ENCODE measurements at regions not wholly inside any gene's neighbourhood (a gene's known extent, or its start where the extent isn't known, plus 50 kb on each side); places are given as distances from the start of the nearest gene placed in this dataset.
"Not testable (repeated sequence)": the region's sequence is repeated elsewhere in the genome, so short reads cannot be mapped to it uniquely, and the experiment has no call there.

DNA sequence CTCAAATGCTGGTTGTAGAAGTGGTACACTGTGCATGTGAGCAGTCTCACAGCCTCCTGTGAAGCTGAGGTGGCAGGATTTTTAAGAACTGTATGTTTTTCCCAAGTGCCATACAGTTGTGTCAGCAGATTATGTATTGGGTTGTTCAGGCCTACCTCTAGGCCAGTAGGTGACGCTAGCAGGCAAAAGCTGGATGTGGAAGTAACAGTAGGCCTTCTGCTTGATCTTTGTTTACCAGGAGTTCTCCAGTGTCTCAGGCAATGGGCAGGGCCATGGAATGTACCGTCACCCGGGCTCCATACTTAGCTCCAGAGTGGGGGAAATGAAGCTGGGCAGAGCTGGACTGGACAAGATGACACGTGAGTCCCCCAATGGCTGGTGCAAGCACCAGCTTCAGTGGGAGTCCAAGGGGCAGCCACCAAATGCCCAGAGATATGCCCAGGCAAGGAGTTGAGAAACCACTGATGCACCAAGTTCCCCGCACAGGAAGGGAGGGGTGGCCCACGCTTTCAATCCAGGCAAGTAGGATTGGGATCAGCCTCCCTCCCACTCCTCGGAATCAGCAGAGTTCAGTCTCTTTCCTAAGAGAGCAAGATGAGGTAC is 289.7 kb downstream of the HTR1B start:
- peak; percentile 64 for DNase-seq

DNA sequence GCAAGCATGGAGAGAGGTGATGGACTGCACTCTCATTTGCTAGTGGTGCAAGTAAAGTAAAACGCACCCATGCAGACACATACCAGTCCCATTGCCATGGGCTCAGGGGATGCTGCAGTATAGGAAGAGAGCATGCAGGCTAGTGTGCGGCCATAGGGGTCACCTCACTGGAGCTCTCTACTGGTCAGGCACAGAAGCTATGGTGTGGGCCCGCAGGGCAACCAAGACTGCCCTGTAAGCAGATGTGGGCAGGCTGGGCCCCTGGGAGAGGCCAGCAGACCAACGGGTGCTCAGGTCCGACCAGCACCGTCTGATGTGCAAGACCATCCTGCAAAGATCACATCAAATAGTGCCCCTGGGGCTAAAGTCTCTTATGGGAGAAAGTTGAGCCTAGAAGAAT is 290.7 kb downstream of the HTR1B start:
- DNase-seq, result no peak

- DNase-seq, result no peak
Observed at GRCh38 chr6:77159730-77160129, 303.6 kb downstream of the HTR1B start.

GRCh38 chr6:77151241-77151640 is 312.1 kb downstream of the HTR1B start:
- no peak for DNase-seq

GRCh38 chr6:77150736-77151135 is 312.6 kb downstream of the HTR1B start:
- DNase-seq, result no peak

- no peak for DNase-seq
Observed at GRCh38 chr6:77145244-77145643, 318.0 kb downstream of the HTR1B start.

- no peak for DNase-seq
Observed at GRCh38 chr6:77143659-77144447, 319.4 kb downstream of the HTR1B start.

DNA sequence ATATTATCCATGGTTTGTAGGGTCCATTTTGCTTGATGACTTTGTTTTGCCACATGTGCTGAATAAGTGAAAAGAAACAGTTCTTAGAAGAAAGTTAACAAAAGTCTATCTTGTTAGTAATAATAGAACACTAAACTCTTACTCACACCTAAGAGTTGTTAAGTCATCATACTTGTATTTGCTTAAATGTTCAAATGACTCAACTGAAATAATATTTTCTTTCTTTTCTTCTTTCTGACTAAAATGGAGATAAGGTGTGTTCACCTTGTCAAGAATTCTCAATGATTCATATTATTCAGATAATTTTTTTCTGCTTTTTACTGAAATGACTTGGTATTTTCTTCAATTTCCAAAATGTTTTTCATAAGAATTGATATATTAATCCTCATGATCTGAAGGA is 327.2 kb downstream of the HTR1B start:
- no peak for DNase-seq

- DNase-seq, result no peak
Observed at GRCh38 chr6:77133031-77133430, 330.3 kb downstream of the HTR1B start.

DNA sequence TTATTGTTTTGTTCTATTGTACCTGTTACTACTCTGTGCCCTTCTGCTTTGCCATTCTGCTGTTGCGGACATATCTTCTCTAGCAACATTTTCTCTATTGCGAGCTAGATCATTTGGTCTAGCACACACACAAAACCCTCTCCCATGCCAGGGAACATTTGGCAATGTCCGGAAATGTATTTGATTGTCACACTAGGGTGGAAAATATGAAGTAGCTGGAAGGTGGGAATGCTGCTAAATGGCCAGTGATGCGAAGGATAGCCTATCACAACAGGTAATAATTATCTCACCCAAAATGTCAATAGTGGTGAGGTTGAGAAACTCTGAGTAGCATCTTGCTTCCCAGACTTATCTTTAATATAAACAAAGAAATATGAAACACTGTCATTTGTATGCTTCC is 331.9 kb downstream of the HTR1B start:
- no peak for DNase-seq

DNA sequence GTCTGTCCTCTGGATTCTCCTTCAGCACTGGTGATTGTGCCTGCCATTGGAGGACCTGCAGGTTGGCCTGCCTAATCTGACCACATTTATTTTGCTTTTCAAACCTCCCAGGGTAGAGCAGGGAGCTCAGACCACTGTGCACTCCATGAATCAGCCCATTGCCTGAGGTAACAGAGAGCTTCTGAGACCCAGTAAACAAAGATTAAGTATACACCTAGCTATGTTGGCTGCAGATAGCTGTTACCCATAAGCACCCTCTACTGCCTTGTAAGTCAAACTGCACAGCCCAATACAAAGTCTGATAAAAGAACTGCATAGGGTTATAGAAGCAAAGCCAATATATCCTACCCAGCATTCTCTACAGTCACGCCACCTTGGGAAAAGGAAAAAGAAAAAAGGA is 338.7 kb downstream of the HTR1B start:
- peak; percentile 71 for DNase-seq

DNA sequence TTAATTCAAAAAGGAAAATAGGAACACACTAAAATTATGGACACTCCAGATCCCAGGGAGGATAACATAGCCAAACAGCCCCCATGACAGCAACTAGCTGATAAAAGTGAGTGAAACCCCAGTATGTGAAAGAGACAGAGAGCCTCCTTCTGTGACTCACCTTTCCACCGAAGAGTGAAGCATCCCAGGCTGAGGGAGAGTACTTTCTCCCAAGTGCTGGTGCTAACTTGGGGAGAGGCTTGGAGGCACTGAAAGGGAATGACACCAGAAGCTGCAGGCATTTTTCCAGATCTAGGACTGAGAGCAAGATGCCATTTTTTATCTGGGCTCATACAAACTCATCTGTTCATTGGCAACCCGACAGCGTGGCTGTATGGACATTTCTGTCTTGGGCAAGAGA is 339.8 kb downstream of the HTR1B start:
- DNase-seq, result peak; percentile 53

DNA sequence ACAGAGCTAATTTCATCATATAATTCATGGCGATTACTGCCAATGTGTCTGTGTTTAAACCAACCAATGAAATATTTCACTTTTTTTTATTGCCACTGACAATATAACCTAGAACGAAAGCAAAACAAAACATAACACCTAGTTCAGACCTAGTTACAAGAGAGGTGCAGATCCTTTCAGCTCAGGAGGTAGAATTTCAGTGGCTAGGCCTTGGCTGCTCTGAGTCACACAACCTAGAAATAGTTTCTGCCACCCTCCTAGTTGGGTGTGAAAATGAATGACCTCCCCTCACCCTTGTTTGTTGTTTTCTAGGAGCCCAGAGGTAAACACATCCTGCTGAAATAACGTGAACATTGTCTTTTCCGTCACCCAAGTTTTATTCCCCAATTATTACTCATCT is 356.3 kb downstream of the HTR1B start:
- DNase-seq, result no peak

- DNase-seq, result no peak
Observed at GRCh38 chr6:77105091-77105490, 358.2 kb downstream of the HTR1B start.

- no peak for DNase-seq
Observed at GRCh38 chr6:77097940-77098339, 365.4 kb downstream of the HTR1B start.

DNA sequence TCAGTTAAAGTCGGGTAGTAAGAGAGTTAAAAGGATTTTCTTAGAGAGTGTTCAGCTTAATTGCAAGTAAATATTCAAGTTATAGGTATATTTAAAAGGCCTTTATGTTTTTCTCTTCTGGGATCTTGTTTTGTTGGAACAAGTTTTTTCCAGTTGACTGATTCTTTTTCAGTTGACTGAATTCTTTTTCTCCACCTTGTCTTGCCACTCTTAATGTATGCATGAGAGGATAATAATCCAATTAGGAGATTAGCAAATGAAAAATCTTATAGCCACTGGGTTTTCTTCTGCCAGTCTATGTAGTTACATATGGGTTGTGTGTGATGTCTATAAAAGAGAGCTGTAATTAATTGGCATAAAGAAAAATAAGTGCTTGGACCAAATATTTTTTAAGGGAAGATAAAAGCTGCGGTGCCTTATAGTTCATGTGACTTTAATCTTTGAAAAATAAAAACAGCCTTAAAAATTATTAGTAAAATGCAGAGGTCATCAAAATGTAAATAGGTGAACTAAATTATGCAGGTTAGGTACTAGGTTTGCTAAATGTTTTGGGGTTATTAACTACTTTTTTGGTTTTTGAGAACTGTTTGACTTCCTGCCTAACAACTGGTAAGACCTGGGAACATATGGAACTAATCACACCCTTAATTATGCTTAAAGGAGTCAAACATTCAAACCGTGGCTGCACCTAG is 367.2 kb downstream of the HTR1B start:
- no peak for DNase-seq

DNA sequence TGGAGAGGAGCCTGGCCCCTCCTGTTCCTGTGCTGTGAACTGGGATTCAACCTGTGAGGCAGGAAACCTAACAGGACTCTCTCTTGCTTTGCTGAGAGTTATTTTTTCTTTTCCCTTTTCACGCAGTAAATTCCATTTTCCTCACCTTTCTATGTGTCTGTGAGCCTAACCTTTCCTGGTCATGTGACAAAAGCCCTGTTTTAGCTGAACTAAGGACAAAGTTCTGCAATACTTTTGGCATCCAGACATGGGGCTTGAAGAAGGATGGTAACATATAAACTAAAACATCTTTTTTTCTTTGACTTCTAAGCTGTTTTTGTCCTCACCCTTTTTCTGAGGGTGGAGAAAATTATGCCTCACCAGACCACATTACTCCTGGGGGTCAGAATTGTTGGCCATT is 368.5 kb downstream of the HTR1B start:
- DNase-seq, result no peak

GRCh38 chr6:77092971-77093370 is 370.3 kb downstream of the HTR1B start:
- DNase-seq, result no peak

DNA sequence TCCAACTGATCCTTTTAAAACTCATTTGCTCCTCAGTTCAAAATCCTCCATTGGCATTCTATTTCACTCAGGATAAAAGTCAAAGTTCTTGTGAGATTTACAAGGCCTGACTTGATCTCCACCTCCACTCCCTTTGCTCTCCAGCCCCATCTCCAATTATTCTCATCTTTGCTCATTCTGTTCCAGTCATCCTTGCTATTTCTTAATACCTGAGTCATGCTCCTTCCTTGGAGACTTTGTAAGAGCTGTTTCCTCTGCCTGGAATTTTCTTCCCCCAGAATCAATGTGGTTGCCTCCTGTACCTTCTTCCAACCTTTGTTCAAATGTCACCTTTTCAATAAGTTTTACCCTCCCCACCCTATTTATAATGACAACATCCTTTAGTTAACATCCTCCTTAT is 373.5 kb downstream of the HTR1B start:
- DNase-seq, result no peak

DNA sequence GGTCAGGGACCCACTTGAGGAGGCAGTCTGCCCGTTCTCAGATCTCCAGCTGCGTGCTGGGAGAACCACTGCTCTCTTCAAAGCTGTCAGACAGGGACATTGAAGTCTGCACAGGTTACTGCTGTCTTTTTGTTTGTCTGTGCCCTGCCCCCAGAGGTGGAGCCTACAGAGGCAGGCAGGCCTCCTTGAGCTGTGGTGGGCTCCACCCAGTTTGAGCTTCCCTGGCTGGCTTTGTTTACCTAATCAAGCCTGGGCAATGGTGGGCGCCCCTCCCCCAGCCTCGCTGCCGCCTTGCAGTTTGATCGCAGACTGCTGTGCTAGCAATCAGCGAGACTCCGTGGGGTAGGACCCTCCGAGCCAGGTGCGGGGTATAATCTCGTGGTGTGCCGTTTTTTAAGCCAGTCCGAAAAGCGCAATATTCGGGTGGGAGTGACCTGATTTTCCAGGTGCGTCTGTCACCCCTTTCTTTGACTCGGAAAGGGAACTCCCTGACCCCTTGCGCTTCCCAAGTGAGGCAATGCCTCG is 375.4 kb downstream of the HTR1B start:
- DNase-seq, result not testable (repeated sequence)

GRCh38 chr6:77074037-77074713 is 389.1 kb downstream of the HTR1B start:
- no peak for DNase-seq

DNA sequence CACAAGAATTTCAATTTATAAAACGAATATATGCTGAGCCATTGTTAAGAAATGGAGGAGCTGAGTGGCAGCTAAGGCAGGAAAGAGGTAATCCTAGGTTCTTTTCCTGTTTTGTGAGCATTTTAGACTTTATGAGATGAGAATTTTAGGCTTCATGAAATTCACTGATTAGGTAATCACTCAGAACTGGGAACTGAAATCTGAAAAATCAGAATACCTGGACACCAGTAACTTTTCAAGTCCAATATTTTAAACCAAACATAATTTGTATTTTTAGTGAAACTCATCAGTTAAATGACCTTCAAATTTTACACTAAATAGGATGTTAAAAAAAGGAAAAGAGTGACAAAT is 389.9 kb downstream of the HTR1B start:
- no peak for DNase-seq

GRCh38 chr6:77072694-77073409 is 390.4 kb downstream of the HTR1B start:
- DNase-seq, result no peak

Data from islet precursor cell (in vitro differentiated cells).